ENCODE measurements at regions not wholly inside any gene's neighbourhood (a gene's known extent, or its start where the extent isn't known, plus 50 kb on each side); places are given as distances from the start of the nearest gene placed in this dataset.

DNA sequence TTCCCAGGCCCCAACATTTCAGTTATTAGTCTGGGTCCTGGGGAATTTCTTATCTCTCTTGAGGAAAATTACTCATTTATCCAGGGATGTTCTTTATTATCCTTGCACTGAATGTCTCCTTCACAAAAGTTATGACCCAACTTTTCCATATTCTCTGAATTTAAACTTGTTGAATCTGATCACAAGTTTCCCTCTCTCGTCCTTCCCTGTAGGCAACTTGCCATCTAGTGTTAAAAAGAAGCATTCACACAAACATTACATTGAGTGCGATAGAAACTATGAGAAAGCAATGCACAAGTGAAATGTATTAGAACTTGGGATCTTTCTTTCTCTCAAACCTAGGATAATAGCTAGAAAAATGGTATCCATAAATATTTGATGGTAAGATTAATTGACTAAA, 608.4 kb downstream of the FSCB start:
- TF ChIP-seq, protein P1, sequence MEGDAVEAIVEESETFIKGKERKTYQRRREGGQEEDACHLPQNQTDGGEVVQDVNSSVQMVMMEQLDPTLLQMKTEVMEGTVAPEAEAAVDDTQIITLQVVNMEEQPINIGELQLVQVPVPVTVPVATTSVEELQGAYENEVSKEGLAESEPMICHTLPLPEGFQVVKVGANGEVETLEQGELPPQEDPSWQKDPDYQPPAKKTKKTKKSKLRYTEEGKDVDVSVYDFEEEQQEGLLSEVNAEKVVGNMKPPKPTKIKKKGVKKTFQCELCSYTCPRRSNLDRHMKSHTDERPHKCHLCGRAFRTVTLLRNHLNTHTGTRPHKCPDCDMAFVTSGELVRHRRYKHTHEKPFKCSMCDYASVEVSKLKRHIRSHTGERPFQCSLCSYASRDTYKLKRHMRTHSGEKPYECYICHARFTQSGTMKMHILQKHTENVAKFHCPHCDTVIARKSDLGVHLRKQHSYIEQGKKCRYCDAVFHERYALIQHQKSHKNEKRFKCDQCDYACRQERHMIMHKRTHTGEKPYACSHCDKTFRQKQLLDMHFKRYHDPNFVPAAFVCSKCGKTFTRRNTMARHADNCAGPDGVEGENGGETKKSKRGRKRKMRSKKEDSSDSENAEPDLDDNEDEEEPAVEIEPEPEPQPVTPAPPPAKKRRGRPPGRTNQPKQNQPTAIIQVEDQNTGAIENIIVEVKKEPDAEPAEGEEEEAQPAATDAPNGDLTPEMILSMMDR (IDR thresholded peaks at IDR 0.05) = no peak
- TF ChIP-seq POLR2A (IDR thresholded peaks at IDR 0.05) (no peak), EP300 (IDR thresholded peaks at IDR 0.05) (no peak)
